HEK293T (cell line): ENCODE measurements at regions not wholly inside any gene's neighbourhood (a gene's known extent, or its start where the extent isn't known, plus 50 kb on each side); places are given as distances from the start of the nearest gene placed in this dataset.

Source experiments
- CTCF ChIA-PET: fragments of 350-600 bp; formaldehyde crosslinking; extraction: SDS; loops from one replicate; lab custom pipeline; 2021; ENCODE audit warnings: antibody characterized with exemption, inconsistent platforms; lab: Yijun Ruan, JAX
- POLR2A ChIA-PET: fragments of 350-600 bp; formaldehyde crosslinking; extraction: SDS; loops from one replicate; lab custom pipeline; 2020; ENCODE audit warnings: antibody characterized with exemption, inconsistent platforms; lab: Yijun Ruan, JAX
- DNase-seq: peaks from one replicate; pipeline ENCODE4 v3.0.0; 2012; ENCODE audit warnings: mixed read lengths; ENCODE audit errors: extremely low spot score
- ARNT ChIP-seq: fragments of 450-650 bp; IDR thresholded peaks from 2 replicates; pipeline ENCODE4 v1.6.1; 2017; ENCODE audit warnings: mild to moderate bottlenecking
- BHLHE40 ChIP-seq: fragments of 450-650 bp; IDR thresholded peaks from 2 replicates; pipeline ENCODE4 v1.6.1; 2016; ENCODE audit warnings: mild to moderate bottlenecking, moderate library complexity, borderline replicate concordance
- CTBP1 ChIP-seq: fragments of 450-650 bp; IDR thresholded peaks from 2 replicates; pipeline ENCODE4 v1.6.1; 2016; ENCODE audit warnings: borderline replicate concordance
- ELF4 ChIP-seq: fragments of 450-650 bp; IDR thresholded peaks from 2 replicates; pipeline ENCODE4 v1.6.1; 2017; ENCODE audit warnings: antibody characterized with exemption
- FOXA1 ChIP-seq: fragments of 450-650 bp; IDR thresholded peaks from 2 replicates; pipeline ENCODE4 v1.6.1; 2016; ENCODE audit warnings: mild to moderate bottlenecking
- FOXK2 ChIP-seq: fragments of 450-650 bp; IDR thresholded peaks from 2 replicates; pipeline ENCODE4 v1.6.1; 2016; ENCODE audit warnings: mild to moderate bottlenecking
- FOXM1 ChIP-seq: fragments of 450-650 bp; IDR thresholded peaks from 2 replicates; pipeline ENCODE4 v1.6.1; 2017; ENCODE audit warnings: mild to moderate bottlenecking, borderline replicate concordance
- HDGF ChIP-seq: fragments of 450-650 bp; IDR thresholded peaks from 2 replicates; pipeline ENCODE4 v1.6.1; 2017; ENCODE audit warnings: antibody characterized with exemption, borderline replicate concordance
- L3MBTL2 ChIP-seq: fragments of 450-650 bp; conservative IDR thresholded peaks from 2 replicates; pipeline ENCODE4 v1.6.1; 2016; ENCODE audit warnings: mild to moderate bottlenecking
- LEF1 ChIP-seq: fragments of 450-650 bp; IDR thresholded peaks from 2 replicates; pipeline ENCODE4 v1.6.1; 2017; ENCODE audit warnings: mild to moderate bottlenecking, borderline replicate concordance
- NFRKB ChIP-seq: fragments of 450-650 bp; IDR thresholded peaks from 2 replicates; pipeline ENCODE4 v1.6.1; 2016; ENCODE audit warnings: mild to moderate bottlenecking, moderate library complexity
- PKNOX1 ChIP-seq: fragments of 450-650 bp; IDR thresholded peaks from 2 replicates; pipeline ENCODE4 v1.6.1; 2016
- SP1 ChIP-seq: fragments of 450-650 bp; IDR thresholded peaks from 2 replicates; pipeline ENCODE4 v1.6.1; 2017
- SUZ12 ChIP-seq: fragments of 450-650 bp; IDR thresholded peaks from 2 replicates; pipeline ENCODE4 v1.6.1; 2016; ENCODE audit warnings: mild to moderate bottlenecking
- TARDBP ChIP-seq: fragments of 450-650 bp; IDR thresholded peaks from 2 replicates; pipeline ENCODE4 v1.6.1; 2016
- ZNF384 ChIP-seq: fragments of 450-650 bp; IDR thresholded peaks from 2 replicates; pipeline ENCODE4 v1.6.1; 2016

- CTCF ChIA-PET, result no interaction called here
- no peak for DNase-seq
- TF ChIP-seq FOXM1 (no peak), ARNT (no peak), HDGF (no peak), SUZ12 (no peak), FOXK2 (no peak), LEF1 (no peak), ELF4 (no peak), SP1 (no peak), PKNOX1 (no peak), CTBP1 (no peak), FOXA1 (no peak), L3MBTL2 (no peak), NFRKB (no peak), ZNF384 (no peak), TARDBP (no peak), BHLHE40 (no peak)
- POLR2A ChIA-PET, result no interaction called here
Observed at GRCh38 chr16:9497750-9498149, 406.3 kb downstream of the HAPSTR1 start.

DNA sequence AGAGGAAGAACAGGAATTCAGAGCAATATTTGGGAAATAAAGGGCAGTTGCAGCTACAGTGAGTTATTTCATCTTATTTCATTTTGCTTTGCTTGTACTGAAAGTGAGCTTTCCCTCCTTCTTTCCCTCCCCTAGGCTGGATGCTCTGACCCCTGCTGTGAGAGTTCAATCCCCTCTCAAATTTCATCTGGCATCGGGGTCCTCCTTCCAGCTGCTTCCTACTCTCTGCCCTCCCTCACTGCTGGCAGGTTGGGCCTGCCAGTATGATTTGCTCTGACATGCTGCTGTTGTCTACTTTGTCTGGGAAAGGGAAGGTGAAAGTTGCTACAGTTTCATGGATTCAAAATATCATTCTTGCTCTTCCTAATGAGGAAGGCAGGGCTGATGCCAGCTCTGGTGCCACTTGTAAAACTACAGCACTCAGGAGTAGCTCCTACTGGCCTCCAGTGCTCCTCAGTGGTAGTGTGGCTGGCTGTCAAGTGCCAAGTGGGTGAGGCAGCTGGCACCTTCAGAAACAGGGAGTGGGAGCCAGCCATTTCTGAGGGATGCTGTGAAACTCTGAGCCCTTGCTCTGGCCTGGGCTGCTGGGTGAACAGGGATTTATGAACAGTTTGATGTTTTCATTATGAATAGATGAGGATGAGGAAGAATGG is 408.6 kb downstream of the HAPSTR1 start:
- POLR2A ChIA-PET, result no interaction called here
- TF ChIP-seq BHLHE40 (no peak), NFRKB (no peak)
- no peak for DNase-seq
- CTCF ChIA-PET, result no interaction called here

GRCh38 chr16:9500872-9501271 is 409.4 kb downstream of the HAPSTR1 start:
- ChIA-PET POLR2A (no interaction called here), CTCF (no interaction called here)
- TF ChIP-seq ZNF384 (no peak), TARDBP (no peak), PKNOX1 (no peak), CTBP1 (no peak), SP1 (no peak), ELF4 (no peak), ARNT (no peak), NFRKB (no peak), HDGF (no peak), BHLHE40 (no peak), L3MBTL2 (no peak), FOXK2 (no peak), FOXA1 (no peak), FOXM1 (no peak), LEF1 (no peak)
- no peak for DNase-seq

DNA sequence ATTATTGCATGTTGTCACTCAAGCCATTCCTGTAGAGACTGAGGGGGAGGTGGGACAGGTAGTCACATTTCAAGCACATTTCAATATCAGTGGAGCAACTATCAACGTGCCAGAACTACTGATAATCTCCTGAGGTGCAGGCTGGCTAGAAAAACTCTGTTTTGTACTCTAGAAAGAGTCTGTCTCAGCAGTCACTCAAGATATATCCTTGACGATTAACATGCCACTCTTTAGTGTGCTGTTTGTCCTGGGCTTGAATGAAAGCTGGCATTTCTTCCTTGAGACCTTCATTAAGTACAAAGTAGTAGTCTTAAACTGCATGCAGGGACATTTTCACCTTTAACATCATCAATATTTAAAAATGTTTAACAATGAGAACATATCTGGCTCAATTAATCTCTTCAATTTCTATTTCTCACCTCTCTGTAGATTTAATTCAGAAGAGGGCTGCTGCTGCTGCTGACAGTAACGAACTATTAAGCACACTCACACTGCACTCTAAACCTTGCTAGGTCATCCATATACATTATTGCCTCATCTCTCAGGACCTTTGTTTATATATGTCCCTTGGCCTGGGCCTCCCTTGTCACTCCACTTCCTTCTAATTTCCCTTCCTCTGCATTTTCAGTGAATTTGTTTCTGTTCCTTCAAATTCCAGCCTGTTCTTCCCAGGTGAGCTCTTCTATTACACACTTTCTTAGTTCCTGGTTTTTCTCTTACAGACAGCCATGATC is 412.0 kb downstream of the HAPSTR1 start:
- POLR2A ChIA-PET, result no interaction called here

DNA sequence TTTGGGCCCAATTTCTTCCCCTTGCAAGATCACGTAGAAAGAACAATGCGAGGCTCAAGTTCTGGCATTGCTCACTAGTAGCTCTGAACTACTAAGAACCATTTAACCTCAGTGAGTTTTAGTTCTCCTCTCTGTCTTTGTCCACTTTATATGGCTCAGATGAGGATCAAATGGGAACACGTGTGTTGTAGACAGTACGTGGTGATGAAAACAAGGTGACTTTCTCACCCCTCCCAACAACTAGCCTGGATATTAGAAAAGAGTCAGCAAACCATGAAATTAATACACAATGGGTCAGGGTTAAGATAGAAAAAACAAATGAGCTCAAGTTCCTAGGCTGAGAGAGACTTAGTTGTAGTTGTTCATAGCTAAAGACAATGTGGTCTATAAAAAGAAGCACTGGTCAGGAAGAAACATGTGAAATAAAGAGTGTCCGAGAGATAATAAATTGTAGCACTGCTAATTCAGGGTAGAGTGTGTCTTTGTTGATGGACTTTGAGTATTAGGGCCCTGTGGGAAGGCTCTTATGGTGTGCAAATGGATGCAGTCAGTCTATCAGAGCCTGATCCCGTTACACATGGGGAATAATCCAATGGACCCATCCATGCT is 417.0 kb downstream of the HAPSTR1 start:
- ChIA-PET CTCF (no interaction called here), POLR2A (no interaction called here)
- TF ChIP-seq NFRKB, result no peak
- no peak for TF ChIP-seq L3MBTL2
- TF ChIP-seq ZNF384, result no peak
- TF ChIP-seq PKNOX1, result no peak
- no peak for TF ChIP-seq CTBP1
- no peak for TF ChIP-seq FOXK2
- DNase-seq, result no peak

More for the DNA sequence above, 412.0 kb downstream of the HAPSTR1 start:
- no peak for DNase-seq
- TF ChIP-seq HDGF (no peak), L3MBTL2 (no peak), PKNOX1 (no peak), FOXK2 (no peak), CTBP1 (no peak), LEF1 (no peak), SP1 (no peak), NFRKB (no peak), BHLHE40 (no peak)
- CTCF ChIA-PET, result no interaction called here

DNA sequence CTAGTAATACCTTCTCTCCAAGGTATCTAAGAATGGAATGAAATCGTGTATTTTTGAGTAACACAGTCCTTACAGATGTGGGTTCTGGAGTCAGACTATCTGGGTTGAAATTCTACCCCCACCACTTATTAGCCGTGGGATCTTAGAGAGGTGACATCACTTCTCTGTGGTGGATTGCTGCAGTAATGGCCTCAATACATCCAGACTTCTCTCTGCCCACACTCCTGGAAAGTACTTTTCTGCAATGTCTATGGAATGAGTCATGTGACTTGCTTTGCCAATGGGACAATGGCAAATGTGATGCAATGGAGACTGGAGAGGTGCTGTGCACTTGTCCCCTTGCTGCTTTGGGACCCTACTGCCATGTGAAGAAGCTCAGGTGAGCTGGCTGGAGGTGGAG is 418.2 kb downstream of the HAPSTR1 start:
- TF ChIP-seq SP1, result no peak
- no peak for TF ChIP-seq FOXK2
- no peak for TF ChIP-seq LEF1
- TF ChIP-seq PKNOX1, result no peak
- no peak for TF ChIP-seq ELF4
- no peak for TF ChIP-seq FOXM1
- TF ChIP-seq L3MBTL2, result no peak
- TF ChIP-seq ARNT, result no peak
- TF ChIP-seq HDGF, result no peak
- TF ChIP-seq SUZ12, result no peak
- TF ChIP-seq FOXA1, result no peak
- TF ChIP-seq BHLHE40, result no peak
- no peak for TF ChIP-seq NFRKB
- TF ChIP-seq ZNF384, result no peak
- TF ChIP-seq TARDBP, result no peak
- no peak for TF ChIP-seq CTBP1
- CTCF ChIA-PET, result no interaction called here
- POLR2A ChIA-PET, result no interaction called here
- DNase-seq, result no peak
